ENCODE measurements at regions not wholly inside any gene's neighbourhood (a gene's known extent, or its start where the extent isn't known, plus 50 kb on each side); places are given as distances from the start of the nearest gene placed in this dataset.
A peak's percentile ranks its signal among the peaks of the same experiment; 100 is the strongest.

DNA sequence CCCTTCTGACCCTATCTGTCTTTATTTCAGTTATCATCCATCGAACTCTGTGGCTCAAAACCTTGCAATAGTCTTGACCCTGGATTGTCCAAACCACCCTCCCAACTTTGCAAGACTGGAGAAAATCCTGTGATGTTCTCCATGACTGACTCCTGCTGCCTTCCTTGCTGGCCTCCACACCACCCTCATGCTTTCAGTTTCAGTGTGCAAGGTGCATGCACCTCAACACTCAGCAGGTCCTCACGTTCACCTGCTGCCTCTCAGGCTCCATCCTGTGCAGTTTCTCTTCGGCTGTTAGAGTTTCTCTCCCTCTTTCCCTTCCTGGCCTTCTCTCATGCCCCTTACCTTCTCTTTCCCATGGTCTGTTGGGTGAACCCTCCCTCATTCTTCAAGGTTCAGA is 59.4 kb upstream of the ASIC2 start:
- no peak for DNase-seq (ENCODE audit: low read depth in 2 of 2)

DNA sequence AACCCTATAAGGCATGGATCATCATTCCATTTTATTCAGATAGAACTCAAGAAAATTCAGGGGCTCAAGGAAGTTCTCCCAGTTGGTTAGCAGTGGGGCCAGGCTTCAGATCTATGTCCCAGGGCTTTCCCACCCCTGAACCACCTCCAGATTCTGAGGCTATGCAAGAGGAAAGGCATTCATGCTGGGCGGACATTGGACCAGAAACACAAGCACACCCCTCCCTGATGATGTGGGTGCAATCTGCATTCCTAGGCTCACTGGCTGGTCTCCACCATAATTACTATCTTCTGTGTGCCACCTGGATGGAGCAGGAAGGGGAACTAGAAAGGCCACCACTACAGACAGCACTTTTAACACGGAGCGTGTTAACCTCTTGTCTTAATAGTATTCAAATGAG is 63.2 kb upstream of the ASIC2 start:
- no peak for DNase-seq (ENCODE audit: low read depth in 2 of 2)

DNA sequence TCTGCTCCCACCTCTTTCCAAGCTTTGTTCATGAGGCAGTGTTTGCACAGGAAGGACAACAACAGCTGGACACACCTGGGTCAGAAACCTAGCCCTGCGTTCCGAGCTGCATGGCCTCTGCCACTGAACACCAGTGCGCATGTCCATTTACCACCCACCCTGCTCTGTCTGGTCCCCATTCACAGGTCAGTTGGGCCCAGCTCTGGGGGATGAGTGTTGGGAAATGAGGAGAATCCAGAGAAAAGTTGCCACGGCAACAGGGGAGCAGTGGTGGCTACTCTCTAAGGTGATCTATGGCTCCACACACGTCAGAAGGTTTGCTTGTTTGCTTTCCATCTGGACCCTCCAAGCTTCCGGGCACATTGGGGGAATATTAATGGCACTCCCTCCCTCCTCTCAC is 70.4 kb upstream of the ASIC2 start:
- DNase-seq (ENCODE audit: low read depth in 2 of 2) = no peak

DNA sequence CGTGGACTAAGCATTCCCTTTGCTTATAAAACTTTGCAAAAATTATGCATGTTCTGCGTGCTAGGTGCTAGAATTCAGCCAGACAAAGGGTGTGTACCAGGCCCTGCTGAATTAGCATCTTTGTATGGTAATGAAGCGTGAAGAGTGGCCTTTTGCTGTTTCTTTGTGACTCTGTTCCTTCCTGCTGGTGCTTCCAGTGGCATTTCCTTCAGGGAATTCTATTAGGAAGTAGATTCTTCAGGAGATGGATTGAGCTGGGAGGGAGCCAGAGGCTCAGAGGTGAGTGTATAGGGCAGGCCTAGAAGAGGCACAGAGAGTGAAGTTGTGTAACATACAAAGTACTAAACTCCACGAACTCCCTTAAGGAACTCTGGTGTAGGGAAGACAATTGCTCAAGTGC is 73.9 kb upstream of the ASIC2 start:
- DNase-seq (ENCODE audit: low read depth in 2 of 2) = no peak

DNA sequence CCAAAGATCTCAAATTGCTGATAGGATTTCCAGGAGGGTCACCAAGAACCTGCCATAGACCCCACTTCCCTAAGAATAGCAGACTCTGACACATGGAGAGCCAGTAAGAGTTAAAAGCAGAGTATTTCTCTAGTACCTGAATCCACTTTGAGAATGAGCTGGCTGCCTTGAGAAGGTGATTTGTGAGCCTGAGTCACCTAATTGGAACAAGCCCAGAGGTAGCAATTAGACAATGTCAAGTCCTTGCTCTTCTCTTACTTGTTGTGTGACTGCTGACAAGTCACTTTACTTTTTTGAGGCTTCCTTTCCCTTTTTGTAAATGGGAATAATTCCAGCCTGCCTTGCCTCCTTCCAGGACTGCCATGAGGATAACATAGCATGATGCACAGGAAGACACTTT is 76.1 kb upstream of the ASIC2 start:
- DNase-seq (ENCODE audit: low read depth in 2 of 2) = no peak

DNA sequence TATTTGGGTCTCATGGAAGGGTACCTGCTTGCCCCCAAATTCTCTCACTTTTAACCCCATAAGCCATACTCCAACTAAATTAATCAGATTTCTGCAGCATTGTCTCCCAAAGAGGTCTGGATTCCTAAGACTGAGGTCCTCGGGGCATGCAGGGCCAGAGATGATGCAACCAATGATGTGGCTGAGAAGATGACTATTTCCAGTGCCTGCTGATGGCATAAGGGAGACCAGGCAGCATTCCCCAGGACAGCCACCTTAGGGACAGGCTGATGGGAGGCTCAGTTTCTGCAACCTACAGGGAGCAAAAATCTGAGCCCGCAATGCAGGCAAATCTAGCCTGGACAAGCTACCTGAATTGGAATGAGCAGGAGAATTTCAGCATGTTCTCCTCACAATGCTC is 76.8 kb upstream of the ASIC2 start:
- no peak for DNase-seq (ENCODE audit: low read depth in 2 of 2)

DNA sequence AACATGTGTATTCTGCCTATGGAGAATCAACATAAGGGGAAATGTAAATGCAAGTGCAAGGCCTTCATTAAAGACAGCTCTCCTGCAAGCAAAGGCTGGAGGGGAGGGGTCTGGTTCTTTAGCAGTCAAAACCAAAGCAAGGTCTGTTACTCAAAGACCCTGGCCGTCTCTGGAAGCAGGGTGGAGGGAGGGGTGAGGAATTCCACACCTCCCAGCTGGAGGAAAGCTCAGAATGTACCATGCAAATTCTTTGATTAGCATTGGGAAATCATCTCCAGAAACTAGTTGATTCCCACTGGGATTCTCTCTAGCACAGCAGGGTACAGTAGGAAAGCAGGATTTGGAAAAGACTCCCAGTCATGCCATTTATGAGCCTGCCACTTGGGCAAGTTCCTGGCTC is 77.3 kb upstream of the ASIC2 start:
- no peak for DNase-seq (ENCODE audit: low read depth in 2 of 2)

DNA sequence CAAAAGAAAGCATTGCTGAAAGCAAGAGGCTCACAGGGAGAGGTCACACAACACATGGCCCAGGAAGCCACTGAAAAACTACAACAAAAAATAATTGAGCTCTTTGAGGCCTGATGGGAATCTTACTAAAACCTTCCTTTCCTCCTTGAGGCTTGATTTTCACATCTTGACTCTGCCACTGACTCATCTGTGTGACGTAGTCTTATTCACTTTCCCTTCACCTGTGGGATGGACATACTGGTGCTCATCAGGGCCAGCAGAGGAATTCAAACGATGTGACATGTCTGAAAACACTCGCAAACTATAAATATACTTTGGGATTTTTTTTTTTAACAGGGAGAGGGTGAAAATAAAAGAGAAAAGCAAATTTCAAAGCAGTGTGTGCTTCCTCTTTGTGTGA is 78.3 kb upstream of the ASIC2 start:
- no peak for DNase-seq (ENCODE audit: low read depth in 2 of 2)

DNA sequence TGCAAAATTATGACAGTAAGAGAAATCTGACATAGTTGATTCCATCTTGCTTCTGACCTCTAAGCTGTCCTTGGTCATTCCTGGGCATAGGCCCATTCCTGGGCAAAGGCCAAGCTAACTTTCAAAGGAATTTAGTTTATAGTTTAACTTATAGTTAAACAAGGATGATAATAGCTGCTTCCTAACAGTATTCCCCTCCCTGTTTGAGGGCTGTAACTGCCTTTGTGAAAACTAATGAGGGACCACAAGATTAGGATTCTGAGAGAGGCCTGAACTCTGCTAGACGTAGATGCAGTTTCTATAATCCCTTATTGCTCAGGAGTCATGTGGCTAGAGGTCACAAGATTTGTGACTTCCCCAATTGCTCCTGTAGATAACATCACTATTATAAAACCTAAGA is 80.2 kb upstream of the ASIC2 start:
- no peak for DNase-seq (ENCODE audit: low read depth in 2 of 2)

DNA sequence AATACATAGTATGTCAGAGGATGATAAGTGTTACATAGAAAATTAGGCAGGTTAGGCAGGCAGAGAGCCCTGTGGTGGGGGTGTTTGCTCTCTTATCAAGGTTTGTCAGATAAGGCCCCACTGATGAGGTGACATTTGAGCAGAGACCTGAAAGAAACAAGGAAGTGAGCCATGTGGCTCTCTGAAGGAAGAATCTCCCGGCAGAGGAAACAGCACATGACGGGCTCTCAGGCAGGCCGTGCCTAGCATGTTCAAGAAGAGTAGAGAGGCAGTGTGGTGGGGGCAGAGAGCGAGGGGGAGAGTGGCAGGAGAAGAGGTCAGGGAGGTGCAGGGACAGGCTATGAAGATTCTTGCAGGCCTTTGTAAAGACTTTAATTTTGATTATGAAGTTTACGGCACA is 82.0 kb upstream of the ASIC2 start:
- no peak for DNase-seq (ENCODE audit: low read depth in 2 of 2)

DNA sequence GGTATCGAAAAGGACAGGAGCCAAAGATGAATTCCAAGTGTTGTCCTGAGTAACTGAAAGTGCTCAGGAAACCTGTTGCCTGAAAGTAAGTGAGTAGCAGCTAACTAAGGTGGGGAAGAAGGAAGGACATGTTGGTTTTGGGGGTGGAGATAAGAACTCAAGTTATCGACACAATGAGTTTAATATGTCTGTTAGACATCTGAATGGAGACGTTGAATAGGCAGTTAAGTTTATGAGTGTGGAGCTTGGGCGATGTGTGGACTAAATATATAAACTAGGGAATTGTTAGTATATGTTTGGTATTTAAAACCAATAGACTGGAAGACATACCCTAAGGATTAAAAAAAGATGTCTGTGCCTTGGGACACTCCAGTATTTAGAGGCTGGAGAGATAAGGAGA is 82.7 kb upstream of the ASIC2 start:
- no peak for DNase-seq (ENCODE audit: low read depth in 2 of 2)

DNA sequence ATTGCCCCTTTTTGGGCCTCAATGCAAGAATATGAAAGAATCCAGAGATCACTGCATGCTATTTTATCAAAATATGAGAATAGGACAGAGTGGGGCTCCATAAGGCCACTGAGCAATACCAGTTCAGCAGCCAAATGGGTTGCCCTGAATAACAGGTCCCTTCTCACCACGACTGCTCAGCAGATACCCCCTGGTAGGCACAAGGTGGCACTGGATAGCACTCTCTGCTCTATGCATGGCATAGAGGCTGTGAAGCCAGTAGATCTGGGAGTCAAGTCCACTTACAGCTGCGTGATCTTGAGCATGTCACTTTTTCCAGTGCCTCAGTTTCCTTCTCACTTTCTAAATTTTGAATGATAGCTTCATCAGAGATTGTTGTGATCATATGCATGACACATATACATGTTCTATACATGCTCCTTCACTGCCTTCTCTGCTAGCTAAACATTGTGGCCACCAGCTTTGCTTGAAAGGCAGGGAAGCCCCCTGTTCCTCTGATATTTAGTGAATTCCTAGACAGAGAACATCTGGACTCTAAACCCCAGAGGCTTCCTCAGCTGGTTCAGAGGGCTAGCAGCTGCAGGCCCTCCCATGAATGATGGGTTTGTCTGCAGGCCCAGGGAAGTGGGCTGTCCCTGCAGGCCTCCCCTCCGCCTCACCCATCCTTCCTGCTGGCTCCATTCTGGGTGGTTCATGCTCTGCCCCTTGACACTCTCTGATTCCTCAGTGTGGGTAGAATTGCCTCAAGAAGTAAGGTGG is 84.9 kb upstream of the ASIC2 start:
- DNase-seq (ENCODE audit: low read depth in 2 of 2) = no peak

DNA sequence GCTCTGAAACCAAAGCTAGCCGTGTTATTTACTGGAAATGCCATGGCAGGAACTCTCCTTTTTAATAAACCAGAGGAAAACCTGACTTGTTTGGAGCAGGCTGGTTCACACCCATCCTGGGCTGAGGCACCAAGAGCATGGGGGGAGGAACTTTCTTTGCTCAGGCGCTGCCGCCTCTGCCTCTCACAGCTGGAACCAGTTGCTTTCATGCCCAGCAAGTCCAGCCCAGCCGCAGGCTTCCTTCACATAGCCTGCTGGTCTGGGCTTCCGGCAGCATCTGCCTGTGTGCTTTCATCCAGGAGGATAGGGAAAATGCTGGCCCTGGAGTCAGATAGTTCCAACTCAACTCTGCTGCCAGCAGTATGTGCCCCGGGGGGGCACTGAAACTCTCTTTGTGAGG is 88.1 kb upstream of the ASIC2 start:
- no peak for DNase-seq (ENCODE audit: low read depth in 2 of 2)

DNA sequence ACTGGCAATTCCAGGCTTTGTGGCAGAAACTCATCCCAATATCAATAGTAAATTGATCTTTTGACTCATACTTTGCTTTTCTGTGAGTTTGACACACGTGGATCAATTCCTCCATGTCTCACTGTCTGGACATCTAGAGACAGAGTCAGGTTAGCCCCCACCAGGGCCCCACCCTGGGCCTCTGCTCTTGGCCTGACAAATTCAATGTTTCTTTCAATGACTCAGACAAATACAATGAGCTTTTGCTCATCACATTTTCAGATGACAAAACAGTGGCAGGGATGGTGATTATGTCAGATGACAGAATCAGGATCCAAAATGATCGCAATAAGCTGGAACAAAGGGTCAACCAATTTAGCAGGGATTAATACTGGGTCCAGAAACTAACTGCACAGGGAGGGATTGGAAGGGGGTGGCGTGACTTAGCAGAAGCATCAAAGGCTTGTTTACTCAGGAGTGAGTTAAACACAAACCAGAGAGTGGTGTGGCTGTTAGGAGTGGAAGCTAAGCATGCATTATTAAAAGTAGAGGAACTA is 90.5 kb upstream of the ASIC2 start:
- no peak for DNase-seq (ENCODE audit: low read depth in 2 of 2)

DNA sequence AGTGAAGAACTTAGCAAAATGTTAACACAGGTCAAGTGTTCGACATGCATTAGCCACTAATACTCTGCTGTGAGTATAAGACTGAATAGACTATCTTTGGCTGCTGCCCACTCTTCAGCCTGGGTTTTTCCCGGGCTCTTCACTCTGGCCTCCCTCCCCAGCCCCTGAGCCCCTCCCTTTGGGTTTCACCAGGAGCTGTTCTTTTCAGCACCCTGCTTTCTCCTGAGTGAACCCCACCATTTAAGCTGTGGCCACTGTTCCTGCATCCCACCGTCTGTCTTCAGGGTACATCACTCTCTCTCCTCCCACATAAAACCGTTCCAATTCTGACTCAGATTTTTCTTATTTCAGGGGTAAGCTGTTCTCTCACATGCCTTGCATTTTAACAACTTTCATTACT is 92.0 kb upstream of the ASIC2 start:
- no peak for DNase-seq (ENCODE audit: low read depth in 2 of 2)

DNA sequence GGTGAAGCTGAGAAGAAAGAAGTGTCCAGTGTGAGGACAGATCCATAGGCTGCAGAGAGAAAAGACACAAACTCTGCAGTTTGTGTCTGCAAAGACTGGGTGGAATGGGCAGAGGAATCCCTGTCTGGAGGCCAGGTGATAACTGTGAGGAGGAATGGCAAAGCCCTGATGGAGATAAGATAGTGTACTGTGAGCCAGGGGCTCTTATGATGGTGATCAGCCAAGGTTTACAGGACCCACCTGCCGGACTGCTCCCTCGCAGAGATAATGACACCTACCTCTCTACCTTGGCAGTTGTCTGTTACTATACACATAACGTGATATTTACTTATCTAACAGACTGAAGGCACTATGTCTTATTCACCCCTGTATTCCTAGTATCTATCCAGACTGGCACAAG is 92.6 kb upstream of the ASIC2 start:
- DNase-seq (ENCODE audit: low read depth in 2 of 2) = no peak

DNA sequence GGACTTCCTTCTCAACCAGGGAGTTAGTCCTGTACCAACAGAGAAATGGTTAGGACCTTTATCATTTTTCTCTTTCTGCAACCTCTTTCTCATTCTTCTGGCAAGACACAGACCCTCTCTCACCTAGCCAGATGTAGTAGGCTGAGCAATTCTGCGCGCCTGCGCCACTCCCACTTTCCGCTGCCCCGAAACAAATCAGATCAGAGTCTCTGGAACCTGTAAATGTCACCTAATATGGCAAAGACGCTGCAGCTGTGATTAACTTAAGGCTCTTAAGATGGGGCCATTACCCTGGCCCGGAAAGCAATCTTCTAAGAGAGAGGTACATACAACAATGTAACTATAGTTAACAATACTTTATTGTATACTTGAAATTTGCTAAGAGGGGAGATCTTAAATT is 94.3 kb upstream of the ASIC2 start:
- DNase-seq (ENCODE audit: low read depth in 2 of 2) = no peak

DNA sequence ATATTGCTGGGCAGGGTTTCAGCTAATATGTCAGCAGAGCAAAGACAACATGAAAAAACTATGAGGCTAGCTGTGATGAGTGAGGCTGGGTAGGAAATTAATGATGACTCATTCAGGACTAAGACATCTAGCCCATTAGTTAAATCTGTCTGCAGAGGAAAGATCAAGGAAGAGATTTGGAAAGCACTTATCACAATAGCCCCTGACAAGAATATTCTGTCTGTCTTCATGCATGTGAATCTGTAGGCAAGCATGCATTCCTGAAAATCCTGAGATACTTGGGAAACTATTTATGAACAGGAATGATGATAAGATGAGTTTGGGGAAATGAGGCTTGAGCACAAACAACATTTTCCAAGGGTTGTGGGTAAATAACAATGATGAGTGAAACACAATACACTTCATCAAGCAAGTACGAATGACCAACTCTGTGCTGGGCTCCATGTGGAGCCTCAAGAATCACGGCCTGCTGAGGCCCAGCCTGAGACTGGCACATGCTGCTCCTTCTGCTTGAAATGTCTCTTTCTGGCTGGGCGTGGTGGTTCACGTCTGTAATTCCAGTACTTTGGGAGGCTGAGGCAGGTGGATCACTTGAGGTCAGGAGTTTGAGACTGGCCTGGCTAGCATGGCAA is 96.5 kb upstream of the ASIC2 start:
- DNase-seq (ENCODE audit: low read depth in 2 of 2) = peak in 1 of 2 experiments; percentile 1

DNA sequence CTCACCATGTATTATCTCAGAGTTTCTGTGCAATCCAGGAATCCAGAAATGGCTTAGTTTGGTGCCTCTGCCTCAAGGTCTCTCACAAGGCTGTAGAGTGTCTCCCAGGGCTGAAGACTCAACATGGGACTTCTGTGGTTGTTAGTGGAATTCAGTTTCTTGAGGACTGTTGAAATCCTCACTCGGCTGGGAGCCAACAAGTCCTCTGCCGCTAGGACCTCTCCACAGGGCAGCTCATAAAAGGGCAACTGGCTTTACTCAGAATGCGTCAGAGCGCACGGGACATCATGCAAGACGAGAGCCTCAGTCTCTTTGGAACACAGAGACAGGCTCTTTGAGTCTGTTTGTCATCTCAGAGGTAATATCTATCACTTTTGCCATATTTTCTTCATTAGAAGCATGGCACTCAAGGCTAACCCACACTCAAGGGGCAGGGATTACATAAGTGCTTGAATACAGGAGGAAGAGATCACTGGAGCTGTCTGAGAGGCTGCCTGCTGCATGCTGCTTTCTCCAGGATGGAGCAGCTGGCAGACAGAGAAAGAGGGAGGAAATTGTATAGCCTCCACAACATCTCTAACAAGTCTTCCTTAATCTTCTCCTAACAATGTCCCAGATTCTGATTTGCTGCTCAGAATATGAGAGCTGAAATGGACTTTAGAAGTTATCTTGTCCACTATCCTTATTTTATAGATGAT is 97.5 kb upstream of the ASIC2 start:
- DNase-seq (ENCODE audit: low read depth in 2 of 2) = no peak

DNA sequence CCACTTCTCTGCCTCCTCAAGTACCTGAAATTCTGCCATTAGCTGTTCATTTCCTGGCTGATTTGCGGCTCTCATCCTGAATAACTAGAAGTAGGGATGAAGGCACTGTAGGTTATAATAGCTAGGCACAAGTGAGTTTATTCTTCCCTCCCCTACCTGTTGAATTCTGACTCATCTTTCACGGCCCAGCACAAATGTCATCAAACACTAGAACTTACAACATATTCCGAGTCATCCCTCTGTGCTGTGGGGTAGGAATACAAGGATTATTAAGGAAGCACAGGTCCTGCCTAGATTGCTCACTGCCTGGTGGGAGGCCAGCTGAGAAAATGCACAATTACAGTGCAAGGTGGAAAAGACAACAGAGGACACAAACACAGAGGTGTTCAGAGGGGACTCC is 103.7 kb upstream of the ASIC2 start:
- DNase-seq (ENCODE audit: low read depth in 2 of 2) = no peak

DNA sequence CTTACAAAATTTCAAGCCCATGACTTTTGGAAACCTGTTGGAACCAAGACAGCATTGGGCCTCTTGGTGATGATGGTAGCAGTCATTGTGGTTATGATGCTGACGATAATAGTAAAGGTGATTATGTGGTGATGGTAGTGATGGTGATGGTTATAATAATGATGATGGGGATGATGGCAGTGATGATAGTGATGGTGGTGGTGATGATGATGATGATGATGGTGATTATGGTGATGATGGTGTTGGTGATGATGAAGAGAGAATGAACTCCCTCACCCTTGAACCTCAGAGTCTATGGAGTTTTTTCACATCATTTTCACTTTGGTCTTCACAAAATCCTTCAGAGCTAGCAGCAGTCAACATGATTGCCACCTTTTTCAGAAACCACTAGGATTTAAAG is 105.3 kb upstream of the ASIC2 start:
- DNase-seq (ENCODE audit: low read depth in 2 of 2) = no peak

DNA sequence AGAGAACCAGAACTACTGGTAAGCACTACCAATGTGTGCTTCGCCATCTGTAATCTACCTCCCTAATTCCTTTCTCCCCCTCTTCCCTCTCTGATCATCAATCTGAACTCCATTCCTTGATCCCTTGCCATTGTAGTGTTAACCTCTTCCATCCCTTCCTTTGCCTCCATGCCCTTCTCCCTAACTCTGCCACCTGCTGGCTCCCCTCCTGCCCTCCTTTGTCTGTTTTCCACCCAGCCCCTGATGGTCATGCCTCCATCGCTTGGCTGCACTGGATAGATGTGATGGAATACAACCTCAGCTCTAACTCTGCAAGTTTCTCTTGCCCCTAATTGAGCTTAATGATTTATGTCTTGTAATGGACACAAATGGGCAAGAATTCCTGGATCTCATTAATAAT is 108.2 kb upstream of the ASIC2 start:
- no peak for DNase-seq (ENCODE audit: low read depth in 2 of 2)

DNA sequence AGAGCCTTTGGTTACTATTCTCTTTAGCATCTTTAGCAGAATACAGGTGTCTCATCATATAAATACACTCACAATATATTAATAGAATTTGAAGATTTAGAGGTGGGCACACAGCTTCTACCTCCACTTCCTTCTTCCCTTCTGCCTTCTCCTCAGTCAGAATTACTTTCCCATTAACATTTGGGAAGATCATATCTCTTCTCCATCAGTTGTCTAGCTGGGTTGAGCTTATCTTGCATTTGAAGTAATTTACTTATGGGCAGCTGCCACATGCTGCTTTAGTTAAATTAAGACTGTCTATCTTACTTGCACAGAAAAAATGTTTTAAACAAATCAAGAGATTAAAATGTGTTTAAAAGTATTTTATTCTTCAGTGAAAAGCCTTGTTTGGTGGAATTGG is 110.1 kb upstream of the ASIC2 start:
- DNase-seq (ENCODE audit: low read depth in 2 of 2) = no peak

Measured in fibroblast of skin of left biceps (primary cell).